ENCODE measurements at regions not wholly inside any gene's neighbourhood (a gene's known extent, or its start where the extent isn't known, plus 50 kb on each side); places are given as distances from the start of the nearest gene placed in this dataset.

- TF ChIP-seq CTCF (IDR thresholded peaks at IDR 0.05): no peak
- no peak for TF ChIP-seq POLR2A (IDR thresholded peaks at IDR 0.05)
Observed at GRCh38 chr7:91375378-91375777, 111.1 kb downstream of the FZD1 start.
